Naive B cell (primary cell): ENCODE measurements at regions not wholly inside any gene's neighbourhood (a gene's known extent, or its start where the extent isn't known, plus 50 kb on each side); places are given as distances from the start of the nearest gene placed in this dataset.

Experiments
- ATAC-seq, 2 donors: fragments of 150-1000 bp; cut with Tn5 transposase; 2 replicates each; pipeline ENCODE4 v1.10.0; 2021; ENCODE audit warnings: low read depth in 2 of 2, mild to moderate bottlenecking in 2 of 2, moderate library complexity in 2 of 2
- DNase-seq: peaks from one replicate; pipeline ENCODE4 v3.0.0; 2022
- H3K27ac Mint-ChIP-seq, 6 donors: one replicate each; pipeline ENCODE4 v1.8.0; 2020 to 2022; ENCODE audit warnings: mild to moderate bottlenecking in 6 of 6, mixed read lengths in 6 of 6, moderate library complexity in 5 of 6, inconsistent platforms in 2 of 6
- H3K27me3 Mint-ChIP-seq, 3 donors: one replicate each; pipeline ENCODE4 v1.8.0; 2021 to 2022; ENCODE audit warnings: mixed read lengths in 3 of 3, mild to moderate bottlenecking in 1 of 3
- H3K36me3 Mint-ChIP-seq, 2 donors: one replicate each; pipeline ENCODE4 v1.8.0; 2020 to 2022; ENCODE audit warnings: mixed read lengths in 2 of 2, inconsistent platforms in 1 of 2, mild to moderate bottlenecking in 1 of 2
- H3K4me1 Mint-ChIP-seq, 3 donors: one replicate each; pipeline ENCODE4 v1.8.0; 2020 to 2022; ENCODE audit warnings: mixed read lengths in 3 of 3, inconsistent platforms in 1 of 3, mild to moderate bottlenecking in 1 of 3, moderate library complexity in 1 of 3
- H3K4me3 Mint-ChIP-seq, 8 donors: one replicate each; pipeline ENCODE4 v1.8.0; 2020 to 2022; ENCODE audit warnings: mild to moderate bottlenecking in 8 of 8, mixed read lengths in 8 of 8, moderate library complexity in 8 of 8, inconsistent platforms in 2 of 8
- H3K9me3 Mint-ChIP-seq, 7 donors: one replicate each; pipeline ENCODE4 v1.8.0; 2020 to 2022; ENCODE audit warnings: mixed read lengths in 7 of 7, mild to moderate bottlenecking in 5 of 7, inconsistent platforms in 2 of 7, moderate library complexity in 1 of 7

DNA sequence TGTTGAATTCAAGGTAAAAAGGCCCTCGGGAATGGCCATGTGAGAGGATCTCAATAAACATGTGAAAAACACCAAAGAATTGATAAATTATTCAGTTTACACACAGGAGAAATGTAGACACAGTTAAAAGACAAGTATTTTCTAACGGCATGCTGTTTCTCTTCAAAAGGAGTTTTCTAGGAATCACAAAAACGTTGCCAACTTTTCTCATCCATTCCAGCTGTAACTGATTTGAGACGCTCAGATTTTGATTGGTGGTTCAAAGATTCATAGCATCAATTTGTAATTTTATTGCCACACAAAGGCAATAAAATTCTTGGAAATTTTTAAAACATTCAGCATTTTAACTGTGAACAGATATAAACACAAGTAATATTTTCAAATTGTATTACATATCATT, 384.9 kb upstream of the PFKP start:
- DNase-seq (no peak), ATAC-seq (no peak)
- peaks cover 6 to 16% (median 10%) of the 10 kb centered on the region in 3 donors for H3K27me3 Mint-ChIP-seq
- H3K9me3 Mint-ChIP-seq, result peaks cover 0 to 12% (median 0%) of the 10 kb centered on the region in 7 donors
- H3K27ac Mint-ChIP-seq, result no peak overlapping the region
- no peaks in the 10 kb centered on the region for H3K4me1 Mint-ChIP-seq
- H3K4me3 Mint-ChIP-seq, result no peak overlapping the region
- H3K36me3 Mint-ChIP-seq, result no peaks in the 10 kb centered on the region

GRCh38 chr10:2681891-2682290, 385.5 kb upstream of the PFKP start:
- DNase-seq, result no peak
- ATAC-seq, result no peak
- peaks cover under 1 to 16% (median 10%) of the 10 kb centered on the region in 3 donors for H3K27me3 Mint-ChIP-seq
- H3K9me3 Mint-ChIP-seq, result peaks cover 0 to 12% (median 0%) of the 10 kb centered on the region in 7 donors
- no peak overlapping the region for H3K4me3 Mint-ChIP-seq
- no peaks in the 10 kb centered on the region for H3K36me3 Mint-ChIP-seq
- H3K4me1 Mint-ChIP-seq, result no peaks in the 10 kb centered on the region
- no peak overlapping the region for H3K27ac Mint-ChIP-seq

DNA sequence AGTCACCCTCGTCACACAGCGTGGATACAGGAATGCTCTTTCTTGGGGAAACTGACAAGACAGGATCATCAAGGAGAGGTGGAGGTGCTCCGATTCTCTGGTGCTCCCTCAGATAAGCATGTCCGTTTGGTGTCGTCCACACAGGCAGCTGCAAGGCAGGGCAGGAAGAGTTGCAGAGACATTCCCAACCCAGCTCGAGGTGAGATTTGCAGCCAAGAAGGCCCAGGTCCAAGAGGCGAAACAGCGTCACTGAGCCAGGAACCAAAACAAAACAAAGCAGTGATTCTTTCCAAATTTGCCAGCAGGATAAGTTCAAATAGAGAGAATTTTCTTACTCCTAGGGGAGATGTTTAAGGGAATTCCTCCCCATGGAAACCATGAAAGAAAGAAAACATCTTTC, 386.5 kb upstream of the PFKP start:
- peaks cover 0 to 19% (median 10%) of the 10 kb centered on the region in 3 donors for H3K27me3 Mint-ChIP-seq
- peaks cover 0 to 12% (median 0%) of the 10 kb centered on the region in 7 donors for H3K9me3 Mint-ChIP-seq
- ATAC-seq (no peak), DNase-seq (no peak)
- H3K27ac Mint-ChIP-seq, result no peak overlapping the region
- H3K36me3 Mint-ChIP-seq, result no peaks in the 10 kb centered on the region
- H3K4me3 Mint-ChIP-seq, result no peak overlapping the region
- H3K4me1 Mint-ChIP-seq, result no peaks in the 10 kb centered on the region

GRCh38 chr10:2679646-2680045, 387.7 kb upstream of the PFKP start:
- no peak for DNase-seq
- Mint-ChIP-seq H3K36me3 (no peaks in the 10 kb centered on the region), H3K9me3 (peaks cover 0 to 12% (median 0%) of the 10 kb centered on the region in 7 donors), H3K27ac (no peak overlapping the region), H3K4me1 (no peaks in the 10 kb centered on the region), H3K4me3 (no peak overlapping the region), H3K27me3 (peaks cover 0 to 21% (median 10%) of the 10 kb centered on the region in 3 donors)
- ATAC-seq, result no peak

GRCh38 chr10:2676455-2676854, 390.9 kb upstream of the PFKP start:
- ATAC-seq, result no peak
- Mint-ChIP-seq H3K4me3 (no peak overlapping the region), H3K9me3 (peaks cover 0 to 3% (median 0%) of the 10 kb centered on the region in 7 donors), H3K27me3 (peaks cover 0 to 24% (median 10%) of the 10 kb centered on the region in 3 donors), H3K36me3 (no peaks in the 10 kb centered on the region), H3K4me1 (no peaks in the 10 kb centered on the region), H3K27ac (no peak overlapping the region)
- no peak for DNase-seq

DNA sequence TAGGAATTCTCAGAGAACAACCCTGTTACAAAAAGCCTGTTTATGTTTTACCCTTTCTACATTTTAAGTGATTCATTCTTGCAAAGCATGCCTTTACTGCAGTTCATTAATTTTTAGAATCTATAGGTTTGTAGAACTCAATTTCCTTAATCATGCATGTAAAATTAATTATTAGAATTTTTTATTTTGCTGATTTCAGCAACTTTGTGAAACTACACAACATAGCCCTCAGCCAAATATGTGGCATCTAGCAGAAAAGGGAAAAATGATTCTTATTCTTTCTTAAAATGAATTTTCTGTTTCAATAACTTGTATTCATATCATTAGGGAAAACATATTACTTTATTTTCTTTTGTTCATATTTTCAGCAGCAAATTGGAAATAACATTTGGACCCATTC, 392.9 kb upstream of the PFKP start:
- ATAC-seq (no peak), DNase-seq (no peak)
- Mint-ChIP-seq H3K27me3 (peaks cover 0 to 16% (median 5%) of the 10 kb centered on the region in 3 donors), H3K4me1 (no peaks in the 10 kb centered on the region), H3K27ac (no peak overlapping the region), H3K36me3 (no peaks in the 10 kb centered on the region), H3K4me3 (no peak overlapping the region), H3K9me3 (peaks cover 0 to 6% (median 0%) of the 10 kb centered on the region in 7 donors)

GRCh38 chr10:2670864-2671263, 396.5 kb upstream of the PFKP start:
- H3K27me3 Mint-ChIP-seq, result peaks cover 0 to 9% (median 5%) of the 10 kb centered on the region in 3 donors
- H3K36me3 Mint-ChIP-seq, result peaks cover 0 to 5% of the 10 kb centered on the region in 2 donors
- no peak for ATAC-seq
- no peak overlapping the region for H3K27ac Mint-ChIP-seq
- H3K4me3 Mint-ChIP-seq, result peak overlapping the region in 1 of 8 donors; percentile 38
- H3K4me1 Mint-ChIP-seq, result no peaks in the 10 kb centered on the region
- no peak for DNase-seq
- H3K9me3 Mint-ChIP-seq, result peaks cover 2 to 10% (median 8%) of the 10 kb centered on the region in 7 donors

GRCh38 chr10:2665772-2666171, 401.6 kb upstream of the PFKP start:
- Mint-ChIP-seq H3K4me1 (no peaks in the 10 kb centered on the region), H3K4me3 (no peak overlapping the region), H3K9me3 (peaks cover 2 to 26% (median 14%) of the 10 kb centered on the region in 7 donors), H3K27ac (no peak overlapping the region), H3K36me3 (peaks cover 0 to 5% of the 10 kb centered on the region in 2 donors), H3K27me3 (peaks cover 0 to 14% (median 0%) of the 10 kb centered on the region in 3 donors)
- ATAC-seq, result no peak
- no peak for DNase-seq

GRCh38 chr10:2660276-2660675, 407.1 kb upstream of the PFKP start:
- Mint-ChIP-seq H3K9me3 (peaks cover 0 to 12% (median 7%) of the 10 kb centered on the region in 7 donors), H3K4me3 (no peak overlapping the region), H3K36me3 (no peaks in the 10 kb centered on the region), H3K4me1 (no peaks in the 10 kb centered on the region), H3K27me3 (peaks cover 0 to 9% (median 6%) of the 10 kb centered on the region in 3 donors), H3K27ac (no peak overlapping the region)
- DNase-seq (no peak), ATAC-seq (no peak)

DNA sequence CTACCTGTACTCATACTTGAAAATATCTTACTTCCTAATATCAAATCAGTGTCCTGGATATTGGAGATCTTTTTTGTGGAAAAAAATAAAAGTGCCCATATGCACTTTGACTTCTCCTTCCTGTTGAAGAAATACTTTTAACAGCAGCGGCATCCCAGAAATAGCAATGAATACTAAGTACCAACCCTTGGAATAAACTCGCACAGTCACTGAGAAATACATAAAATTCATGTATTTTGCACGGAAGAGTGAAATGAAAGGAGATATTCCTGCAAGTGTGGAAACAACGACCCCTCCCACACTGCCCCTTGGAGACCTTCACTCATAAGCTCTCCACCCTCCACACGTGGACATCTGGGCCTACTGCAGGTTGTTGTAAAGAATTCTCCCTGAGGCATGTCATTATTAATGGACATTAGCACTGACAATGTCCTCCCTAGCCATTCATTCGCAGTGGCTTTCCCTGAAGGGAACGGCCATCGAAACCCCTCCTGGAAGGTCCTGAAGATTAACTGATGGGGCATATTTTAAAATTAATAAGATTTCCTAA, 407.6 kb upstream of the PFKP start:
- H3K9me3 Mint-ChIP-seq, result peaks cover 0 to 7% (median 4%) of the 10 kb centered on the region in 7 donors
- no peak overlapping the region for H3K4me3 Mint-ChIP-seq

GRCh38 chr10:2658780-2659179, 408.6 kb upstream of the PFKP start:
- no peak overlapping the region for H3K27ac Mint-ChIP-seq
- H3K27me3 Mint-ChIP-seq, result peaks cover 0 to 7% (median 6%) of the 10 kb centered on the region in 3 donors
- no peaks in the 10 kb centered on the region for H3K4me1 Mint-ChIP-seq
- no peak overlapping the region for H3K4me3 Mint-ChIP-seq
- H3K36me3 Mint-ChIP-seq, result no peaks in the 10 kb centered on the region
- DNase-seq (no peak), ATAC-seq (no peak)
- H3K9me3 Mint-ChIP-seq, result peaks cover 0 to 3% (median 0%) of the 10 kb centered on the region in 7 donors

More for the DNA sequence above, 407.6 kb upstream of the PFKP start:
- Mint-ChIP-seq H3K27me3 (peaks cover 0 to 11% (median 6%) of the 10 kb centered on the region in 3 donors), H3K4me1 (no peaks in the 10 kb centered on the region), H3K36me3 (no peaks in the 10 kb centered on the region), H3K27ac (no peak overlapping the region)
- DNase-seq (no peak), ATAC-seq (no peak)

- no peak for DNase-seq
- Mint-ChIP-seq H3K4me3 (no peak overlapping the region), H3K36me3 (no peaks in the 10 kb centered on the region), H3K4me1 (no peaks in the 10 kb centered on the region), H3K27ac (no peak overlapping the region), H3K27me3 (peaks cover 0 to 17% (median 0%) of the 10 kb centered on the region in 3 donors), H3K9me3 (peaks cover 0 to 3% (median 0%) of the 10 kb centered on the region in 7 donors)
- no peak for ATAC-seq
Observed at GRCh38 chr10:2650328-2650727, 417.0 kb upstream of the PFKP start.

GRCh38 chr10:2641028-2641427, 426.3 kb upstream of the PFKP start:
- Mint-ChIP-seq H3K36me3 (no peaks in the 10 kb centered on the region), H3K4me3 (no peak overlapping the region), H3K27ac (no peak overlapping the region), H3K9me3 (peaks cover 0 to 14% (median 6%) of the 10 kb centered on the region in 7 donors), H3K4me1 (no peaks in the 10 kb centered on the region), H3K27me3 (peaks cover 7 to 15% (median 10%) of the 10 kb centered on the region in 3 donors)
- ATAC-seq (no peak), DNase-seq (no peak)

- H3K36me3 Mint-ChIP-seq, result no peaks in the 10 kb centered on the region
- no peaks in the 10 kb centered on the region for H3K4me1 Mint-ChIP-seq
- no peak overlapping the region for H3K27ac Mint-ChIP-seq
- no peak for DNase-seq
- H3K4me3 Mint-ChIP-seq, result no peak overlapping the region
- H3K9me3 Mint-ChIP-seq, result peaks cover 0 to 5% (median 0%) of the 10 kb centered on the region in 7 donors
- H3K27me3 Mint-ChIP-seq, result peaks cover 7 to 16% (median 10%) of the 10 kb centered on the region in 3 donors
- no peak for ATAC-seq
Observed at GRCh38 chr10:2633630-2634029, 433.7 kb upstream of the PFKP start.
